Neural progenitor cell (in vitro differentiated cells): ENCODE measurements at regions not wholly inside any gene's neighbourhood (a gene's known extent, or its start where the extent isn't known, plus 50 kb on each side); places are given as distances from the start of the nearest gene placed in this dataset.

Experiments
- CTCF ChIP-seq: fragments of 200-600 bp; sonication (generic); IDR thresholded peaks from 2 replicates; pipeline ENCODE4 v1.5.1; 2017; ENCODE audit warnings: antibody characterized with exemption, mild to moderate bottlenecking
- EZH2 ChIP-seq: fragments of 200-600 bp; sonication (generic); IDR thresholded peaks from 2 replicates; pipeline ENCODE4 v1.6.1; 2017; ENCODE audit warnings: antibody characterized with exemption, mild to moderate bottlenecking, moderate library complexity
- EZH2phosphoT487 ChIP-seq: fragments of 200-600 bp; sonication (generic); IDR thresholded peaks from 2 replicates; pipeline ENCODE4 v1.6.1; 2017; ENCODE audit warnings: antibody characterized with exemption

- TF ChIP-seq CTCF = no peak
- no peak for TF ChIP-seq EZH2phosphoT487
- no peak for TF ChIP-seq EZH2
Observed at GRCh38 chr3:117921411-117921810, 1113.2 kb downstream of the IGSF11 start.
